Cardiac muscle cell (in vitro differentiated cells and primary cell): ENCODE measurements at regions not wholly inside any gene's neighbourhood (a gene's known extent, or its start where the extent isn't known, plus 50 kb on each side); places are given as distances from the start of the nearest gene placed in this dataset.

Experiments
- DNase-seq, 2 donors: peaks; one replicate each; pipeline versions ENCODE4 v3.0.0 to v3.0.0-alpha.2; 2010 to 2017; ENCODE audit warnings: low read depth in 1 of 2, low spot score in 1 of 2
- H3K27ac ChIP-seq: fragments of 200-600 bp; sonication (generic); 2 replicates; pipeline ENCODE4 v1.5.1; 2016
- H3K27me3 ChIP-seq: fragments of 200-600 bp; sonication (generic); 2 replicates; pipeline ENCODE4 v1.6.0; 2016; ENCODE audit warnings: control low read depth
- H3K36me3 ChIP-seq: fragments of 200-600 bp; sonication (generic); 2 replicates; pipeline ENCODE4 v1.5.1; 2016; ENCODE audit warnings: control low read depth
- H3K4me1 ChIP-seq: fragments of 200-600 bp; sonication (generic); 2 replicates; pipeline ENCODE4 v1.8.1; 2017; ENCODE audit warnings: low read depth, mild to moderate bottlenecking, mixed run types
- H3K4me3 ChIP-seq: fragments of 200-600 bp; sonication (generic); 2 replicates; pipeline ENCODE4 v1.5.1; 2016; ENCODE audit warnings: mild to moderate bottlenecking
- H3K9me3 ChIP-seq: fragments of 200-600 bp; sonication (generic); 2 replicates; pipeline ENCODE4 v1.5.1; 2017; ENCODE audit warnings: low read depth, mild to moderate bottlenecking, control low read depth
- CTCF ChIP-seq: IDR thresholded peaks from 2 replicates; pipeline ENCODE4 v1.5.1; 2012; ENCODE audit warnings: low read depth, mild to moderate bottlenecking, low read length

DNA sequence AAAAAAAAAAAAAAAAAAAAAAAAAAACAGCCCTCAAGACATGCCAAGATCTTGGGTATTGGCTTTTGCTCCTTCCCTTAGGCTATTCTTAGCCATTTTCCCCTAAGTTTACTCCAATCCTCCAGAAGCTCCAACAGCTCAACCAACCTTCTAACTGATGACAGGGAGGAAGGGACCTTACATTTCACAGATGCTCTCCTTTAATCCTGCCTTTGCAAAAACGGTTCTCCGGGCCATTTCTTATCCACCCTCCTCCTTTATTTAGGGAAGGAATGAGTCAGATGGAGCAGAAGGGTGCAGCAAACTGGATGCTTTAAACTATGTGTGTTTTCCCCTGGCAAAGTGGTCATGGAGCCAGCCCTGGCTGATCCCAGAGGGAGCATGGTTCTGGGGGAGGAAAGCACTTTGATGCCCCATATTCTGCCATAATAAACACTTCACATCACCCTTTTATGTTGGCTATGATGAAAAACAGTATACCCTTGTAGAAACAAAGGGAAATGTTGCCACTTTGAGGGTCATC is 369.4 kb upstream of the DMAC1 start:
- H3K36me3 ChIP-seq = no peaks in the 10 kb centered on the region
- TF ChIP-seq CTCF = no peak
- no peak for DNase-seq
- H3K27ac ChIP-seq = no peak overlapping the region
- peaks cover 13% of the 10 kb centered on the region for H3K4me1 ChIP-seq
- H3K9me3 ChIP-seq = no peaks in the 10 kb centered on the region
- H3K27me3 ChIP-seq = no peaks in the 10 kb centered on the region
- H3K4me3 ChIP-seq = no peak overlapping the region

DNA sequence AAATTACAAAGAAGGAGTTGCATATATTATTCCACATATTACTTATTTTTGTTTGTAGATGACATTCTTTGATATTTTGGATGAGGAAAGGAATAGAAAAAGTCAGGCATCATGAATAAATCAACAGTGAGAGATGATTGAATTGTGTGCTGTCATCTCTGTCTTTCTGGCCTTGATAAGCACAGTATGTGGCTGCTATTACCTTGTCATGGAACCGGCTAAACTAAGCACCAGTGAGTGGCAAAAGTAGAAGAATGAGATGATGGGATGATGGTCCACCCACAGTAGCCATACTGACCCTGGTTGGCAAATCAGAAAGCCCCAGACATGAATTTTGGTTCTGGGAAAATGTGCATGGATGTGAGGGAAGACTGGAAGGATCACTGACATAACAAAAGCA is 361.2 kb upstream of the DMAC1 start:
- no peaks in the 10 kb centered on the region for H3K9me3 ChIP-seq
- no peak overlapping the region for H3K4me3 ChIP-seq
- DNase-seq = no peak
- H3K27ac ChIP-seq = no peak overlapping the region
- H3K4me1 ChIP-seq = no peaks in the 10 kb centered on the region
- TF ChIP-seq CTCF = no peak
- no peaks in the 10 kb centered on the region for H3K27me3 ChIP-seq
- no peaks in the 10 kb centered on the region for H3K36me3 ChIP-seq

DNA sequence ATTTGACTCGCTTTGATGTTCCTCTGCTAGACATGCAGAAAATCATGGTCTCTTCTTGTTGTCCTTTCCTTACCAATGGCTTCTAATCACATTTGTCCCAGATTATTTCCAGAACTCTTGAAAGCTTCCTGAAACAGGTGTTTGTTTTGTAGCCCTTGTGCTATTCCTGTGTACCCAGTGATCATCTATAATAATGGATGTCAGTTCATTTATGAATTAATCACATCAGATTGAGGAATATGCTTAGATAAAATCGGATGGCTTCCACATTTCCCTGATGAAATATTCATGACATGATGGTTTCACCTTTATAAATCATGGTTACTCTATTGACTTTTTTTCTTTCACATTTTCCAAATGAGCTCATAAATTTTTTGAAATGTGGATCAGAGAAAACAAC is 359.0 kb upstream of the DMAC1 start:
- H3K27me3 ChIP-seq = no peaks in the 10 kb centered on the region
- TF ChIP-seq CTCF = no peak
- no peaks in the 10 kb centered on the region for H3K36me3 ChIP-seq
- no peak for DNase-seq
- H3K4me3 ChIP-seq = no peak overlapping the region
- H3K4me1 ChIP-seq = no peaks in the 10 kb centered on the region
- no peak overlapping the region for H3K27ac ChIP-seq
- no peaks in the 10 kb centered on the region for H3K9me3 ChIP-seq

DNA sequence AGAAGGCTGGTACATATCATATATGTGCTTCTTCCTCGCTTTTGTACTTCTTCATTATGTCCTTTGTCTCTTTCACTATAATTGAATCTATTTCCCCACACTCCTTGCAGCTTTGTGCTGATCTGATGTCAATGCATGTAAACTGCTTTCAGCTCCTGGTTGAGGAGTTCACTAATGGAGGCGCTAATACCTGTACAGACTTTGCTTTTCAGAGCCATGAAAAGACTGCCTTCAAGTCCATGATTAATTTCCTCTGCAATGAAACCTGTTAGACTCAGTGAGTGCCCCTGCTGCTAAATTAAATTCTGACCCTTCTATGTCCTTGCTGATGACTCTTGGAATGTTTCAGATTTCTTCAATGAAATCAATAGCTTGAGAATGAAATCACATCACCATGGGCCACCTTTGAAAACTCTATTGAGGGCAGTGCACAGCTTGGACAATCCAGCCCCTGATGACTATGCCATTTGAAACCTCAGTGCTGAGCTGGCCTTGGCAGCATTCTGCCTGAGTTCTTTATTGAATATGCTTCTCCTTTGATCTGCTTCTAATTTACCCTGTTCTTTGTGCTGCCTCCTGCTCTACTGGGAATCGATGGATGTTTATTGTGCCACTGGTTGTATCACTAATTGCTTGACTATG is 358.2 kb upstream of the DMAC1 start:
- Histone ChIP-seq H3K27me3 (no peaks in the 10 kb centered on the region), H3K27ac (no peak overlapping the region), H3K4me3 (no peak overlapping the region), H3K9me3 (no peaks in the 10 kb centered on the region), H3K36me3 (no peaks in the 10 kb centered on the region), H3K4me1 (no peaks in the 10 kb centered on the region)
- no peak for TF ChIP-seq CTCF
- no peak for DNase-seq

DNA sequence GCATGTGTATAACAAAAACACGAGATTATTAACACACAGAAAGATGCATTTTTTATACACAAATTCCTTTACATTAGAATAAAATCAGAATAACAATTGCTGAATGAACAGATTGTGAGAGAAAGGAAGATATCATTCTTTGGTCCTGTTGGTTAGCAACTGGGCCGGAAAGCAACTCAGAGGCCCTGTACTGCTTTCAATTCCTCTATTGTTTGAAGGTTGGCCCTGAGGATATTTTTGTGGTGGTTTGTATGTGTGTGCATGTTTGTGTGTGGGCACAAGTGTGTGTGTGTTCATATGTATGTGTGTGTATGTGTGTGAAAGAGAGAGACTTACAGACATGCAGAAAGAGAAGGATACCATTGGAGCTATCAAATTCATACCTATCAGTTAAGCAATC is 356.8 kb upstream of the DMAC1 start:
- no peaks in the 10 kb centered on the region for H3K27me3 ChIP-seq
- DNase-seq = no peak
- no peak for TF ChIP-seq CTCF
- no peaks in the 10 kb centered on the region for H3K9me3 ChIP-seq
- no peaks in the 10 kb centered on the region for H3K36me3 ChIP-seq
- no peaks in the 10 kb centered on the region for H3K4me1 ChIP-seq
- no peak overlapping the region for H3K27ac ChIP-seq
- H3K4me3 ChIP-seq = no peak overlapping the region
